ENCODE measurements at regions not wholly inside any gene's neighbourhood (a gene's known extent, or its start where the extent isn't known, plus 50 kb on each side); places are given as distances from the start of the nearest gene placed in this dataset.

DNA sequence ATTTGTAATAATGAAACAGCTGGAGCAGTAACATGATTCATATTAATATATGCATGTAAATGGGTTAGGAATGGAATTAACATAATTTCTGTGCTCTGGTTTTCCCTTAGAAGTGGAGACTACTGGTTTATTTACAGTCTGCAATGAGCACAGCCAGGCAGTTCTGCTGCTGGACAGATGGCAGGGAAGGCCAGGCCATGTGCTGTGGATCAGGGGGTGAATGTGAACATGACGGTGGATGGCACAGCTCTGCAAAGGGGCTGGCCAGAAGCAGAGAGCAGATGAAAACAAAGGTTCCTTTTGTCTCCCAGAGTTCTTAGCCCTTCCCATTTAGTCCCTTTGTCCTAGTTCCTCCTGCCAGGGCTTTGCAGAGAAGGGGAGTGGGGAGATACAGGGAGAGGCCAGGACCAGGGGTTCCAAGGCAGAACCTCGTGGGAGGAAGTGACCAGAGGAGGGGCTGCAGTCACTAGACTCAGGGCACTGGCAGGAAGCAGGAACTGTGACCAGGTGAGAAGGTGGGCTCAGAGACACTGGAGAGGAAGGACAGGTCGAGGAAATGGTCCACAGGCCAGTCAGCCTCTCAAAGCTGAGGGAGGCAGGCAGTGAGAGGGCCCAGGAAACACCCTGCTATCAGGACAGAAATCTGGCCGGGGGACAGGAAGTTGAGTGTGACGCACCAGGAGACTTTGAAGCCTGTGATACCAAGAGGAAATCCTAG, 112.9 kb upstream of the ATP8B1 start:
- no peak for DNase-seq (ENCODE audit: low read depth)

DNA sequence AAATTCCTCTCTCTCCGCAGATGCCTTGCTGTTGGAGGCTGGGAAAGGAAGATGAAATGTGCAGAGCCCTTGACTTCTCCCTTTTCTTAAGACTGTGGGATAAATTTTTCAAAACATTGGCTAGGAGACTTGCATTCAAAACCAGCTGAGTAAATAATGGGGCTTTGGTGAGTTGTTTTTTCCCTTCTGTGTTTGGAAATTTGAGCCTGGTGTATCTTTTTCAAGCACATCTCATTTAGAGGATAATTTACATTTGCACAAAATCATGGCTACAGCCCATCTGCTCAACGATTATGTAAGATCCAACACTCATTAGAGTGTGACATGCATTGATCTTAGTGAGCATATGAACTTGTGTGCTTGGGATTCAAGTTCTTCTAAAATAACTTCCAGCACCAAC, 112.1 kb upstream of the ATP8B1 start:
- DNase-seq (ENCODE audit: low read depth), result no peak

DNA sequence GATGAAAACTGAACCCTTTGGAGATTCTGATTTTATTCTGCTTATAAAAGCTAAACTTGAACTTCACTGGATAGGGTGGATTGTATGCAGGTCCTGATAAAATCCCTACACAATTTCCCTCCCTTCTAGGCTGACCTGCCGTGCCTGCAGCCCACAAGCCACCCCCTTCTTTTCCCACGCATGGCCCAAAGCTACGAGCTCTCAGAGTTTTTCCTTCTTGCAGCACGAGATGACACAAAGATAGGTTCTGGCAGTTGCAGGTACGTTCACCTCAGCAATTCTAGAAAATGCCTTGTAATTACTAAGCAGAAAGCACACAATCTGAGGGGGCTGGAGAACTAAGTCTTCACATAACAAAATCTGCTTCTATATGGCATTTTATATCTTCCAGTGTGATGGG, 110.6 kb upstream of the ATP8B1 start:
- no peak for DNase-seq (ENCODE audit: low read depth)

DNA sequence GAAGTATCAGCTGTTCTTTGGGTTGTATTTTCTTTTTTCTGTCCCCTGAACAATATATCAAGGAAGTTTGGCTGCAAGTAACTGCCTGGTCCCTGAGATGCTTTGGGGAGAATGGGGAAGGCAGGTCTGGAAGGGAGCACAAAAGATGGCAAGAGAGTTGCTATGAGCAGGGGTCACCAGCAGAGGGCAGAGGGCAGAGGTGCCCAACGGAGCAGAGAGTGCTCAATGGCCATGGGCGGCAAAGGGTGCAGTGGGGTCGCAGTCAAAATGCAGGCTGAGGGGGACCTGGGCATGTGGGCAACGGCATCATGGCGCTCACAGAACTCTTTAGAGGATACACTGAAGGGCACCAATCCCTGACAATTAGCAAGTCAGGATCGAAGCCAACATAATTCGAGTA, 107.7 kb upstream of the ATP8B1 start:
- peak; percentile 3 for DNase-seq (ENCODE audit: low read depth)

DNA sequence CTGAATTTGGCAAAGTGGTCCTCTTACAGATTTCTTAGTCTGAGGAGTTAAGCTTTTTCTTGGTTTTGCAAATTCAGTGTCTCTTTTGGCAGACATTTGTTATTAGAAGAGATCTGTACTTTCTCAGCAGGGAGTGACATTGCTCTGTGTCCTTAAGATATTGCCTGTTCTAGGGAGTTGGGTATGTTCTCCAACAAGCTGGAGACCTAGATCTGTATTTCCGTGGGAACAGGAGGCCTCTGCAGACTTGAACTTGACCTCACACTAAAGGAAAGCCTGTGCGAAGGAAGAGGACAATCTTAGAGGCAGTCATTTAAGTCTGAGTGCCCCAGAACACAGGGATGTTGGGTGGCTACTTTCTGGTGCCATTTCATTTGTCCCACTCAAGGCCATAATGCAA, 107.0 kb upstream of the ATP8B1 start:
- DNase-seq (ENCODE audit: low read depth), result no peak

DNA sequence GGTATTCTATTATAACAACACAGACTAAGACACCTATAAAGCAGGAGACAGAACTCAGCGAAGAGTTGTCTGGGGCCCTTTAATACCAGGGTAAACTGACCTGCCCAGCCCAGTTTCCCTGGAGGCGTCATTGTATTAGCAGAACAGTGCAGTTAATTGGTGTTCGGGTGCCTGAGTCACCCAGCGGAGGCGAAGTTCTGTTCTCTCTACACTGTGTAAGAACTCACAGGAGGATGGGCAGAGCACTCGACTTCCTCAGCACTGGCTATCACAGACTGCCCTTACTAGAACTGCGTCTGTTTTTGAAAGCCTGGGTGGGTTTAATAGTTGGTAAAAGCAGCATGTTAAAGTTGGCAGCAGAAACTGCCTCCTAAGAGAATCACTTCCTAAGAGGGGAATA, 106.5 kb upstream of the ATP8B1 start:
- DNase-seq (ENCODE audit: low read depth), result no peak

DNA sequence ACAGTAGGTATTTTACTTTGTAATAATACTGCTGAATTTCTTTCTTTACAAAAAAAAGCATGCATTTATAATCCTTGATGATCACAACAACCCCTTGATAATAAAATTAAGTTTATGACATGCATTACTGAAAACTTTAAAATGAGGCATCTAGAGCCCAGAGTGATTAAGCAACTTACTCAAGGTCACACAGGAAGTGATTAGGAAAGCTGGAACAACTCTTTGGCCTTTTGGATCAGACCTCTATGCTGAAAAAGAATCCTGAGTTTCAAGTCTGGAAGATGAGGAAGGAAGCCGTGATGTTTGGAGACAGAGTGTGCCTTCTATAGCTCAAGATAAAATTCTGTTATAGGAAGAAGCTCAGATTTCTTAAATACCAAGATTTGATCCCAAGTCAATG, 105.0 kb upstream of the ATP8B1 start:
- no peak for DNase-seq (ENCODE audit: low read depth)

DNA sequence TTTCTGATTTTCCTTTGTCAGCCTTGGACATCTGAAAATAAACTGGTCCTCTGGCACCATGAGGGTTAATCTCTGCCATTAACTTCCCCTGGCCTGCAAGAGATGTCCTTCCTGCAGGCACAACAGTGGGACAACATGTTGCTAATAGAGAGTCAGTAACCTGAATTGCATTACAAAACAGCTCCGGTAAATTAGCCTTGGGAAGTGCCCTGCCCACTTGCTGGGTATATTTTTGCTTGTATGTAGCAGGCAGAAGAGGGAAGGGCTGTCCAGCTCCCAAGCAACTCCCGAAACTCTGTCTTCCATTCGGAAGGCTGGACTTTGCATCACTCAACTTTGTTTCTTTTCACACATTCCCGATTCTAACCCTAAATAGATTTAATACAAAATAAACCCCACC, 104.4 kb upstream of the ATP8B1 start:
- DNase-seq (ENCODE audit: low read depth), result no peak

DNA sequence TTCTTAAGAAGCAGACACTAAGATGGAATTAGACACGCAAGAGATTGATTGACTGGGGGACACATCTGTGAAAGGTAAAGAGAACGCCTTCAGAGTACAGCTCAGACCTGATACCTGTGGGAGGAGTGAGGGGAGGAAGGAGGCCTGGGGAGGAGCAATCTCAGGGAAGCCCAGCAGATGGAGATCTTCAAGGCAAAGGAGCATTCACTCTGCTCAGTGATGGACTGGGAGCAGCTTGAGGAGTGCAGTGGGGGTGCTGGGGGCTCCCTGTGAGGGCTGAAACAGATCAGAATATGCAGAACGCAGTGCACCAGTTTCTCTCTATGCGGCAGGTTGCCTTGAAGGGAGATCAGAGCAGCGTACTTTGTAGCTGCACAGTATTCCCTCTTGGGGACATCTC, 103.7 kb upstream of the ATP8B1 start:
- no peak for DNase-seq (ENCODE audit: low read depth)

DNA sequence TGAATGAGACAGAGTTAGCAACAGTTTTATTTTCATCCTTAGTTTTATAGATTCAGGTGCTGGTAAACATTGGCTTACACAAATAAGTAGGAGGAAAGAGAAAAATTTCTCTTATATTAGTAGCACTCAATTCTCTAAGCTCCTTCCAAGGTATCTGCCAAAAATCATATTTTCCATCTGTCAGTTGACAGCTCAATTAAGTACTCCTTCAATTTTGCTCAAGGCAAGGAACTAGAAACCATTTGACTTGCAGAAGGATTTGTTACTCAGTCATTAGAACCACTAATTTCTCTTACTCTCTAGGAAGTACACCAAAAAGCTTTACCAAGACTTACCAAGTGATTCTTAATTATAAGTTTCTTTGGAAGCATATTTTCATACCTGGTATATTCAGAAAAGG, 101.4 kb upstream of the ATP8B1 start:
- DNase-seq (ENCODE audit: low read depth), result no peak

DNA sequence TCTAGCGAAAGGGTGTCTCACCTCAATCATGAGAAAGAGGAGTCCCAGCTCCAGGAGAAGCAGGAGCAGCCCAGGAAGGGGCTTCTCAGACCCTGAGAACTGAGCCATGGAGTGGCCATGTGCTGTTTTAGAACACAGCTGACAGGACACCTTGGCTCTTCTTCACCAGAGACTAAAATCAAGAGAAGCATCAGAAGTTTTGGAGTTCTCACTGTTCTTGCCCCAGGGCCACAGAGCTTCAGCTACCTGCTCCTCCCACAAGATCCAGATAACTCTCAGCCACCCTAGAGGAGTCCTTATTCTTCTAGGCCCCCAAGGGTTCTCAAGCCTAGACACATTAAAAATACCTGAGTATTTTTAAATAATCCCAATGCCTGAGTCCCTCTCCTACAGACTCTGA, 99.6 kb upstream of the ATP8B1 start:
- no peak for DNase-seq (ENCODE audit: low read depth)

DNA sequence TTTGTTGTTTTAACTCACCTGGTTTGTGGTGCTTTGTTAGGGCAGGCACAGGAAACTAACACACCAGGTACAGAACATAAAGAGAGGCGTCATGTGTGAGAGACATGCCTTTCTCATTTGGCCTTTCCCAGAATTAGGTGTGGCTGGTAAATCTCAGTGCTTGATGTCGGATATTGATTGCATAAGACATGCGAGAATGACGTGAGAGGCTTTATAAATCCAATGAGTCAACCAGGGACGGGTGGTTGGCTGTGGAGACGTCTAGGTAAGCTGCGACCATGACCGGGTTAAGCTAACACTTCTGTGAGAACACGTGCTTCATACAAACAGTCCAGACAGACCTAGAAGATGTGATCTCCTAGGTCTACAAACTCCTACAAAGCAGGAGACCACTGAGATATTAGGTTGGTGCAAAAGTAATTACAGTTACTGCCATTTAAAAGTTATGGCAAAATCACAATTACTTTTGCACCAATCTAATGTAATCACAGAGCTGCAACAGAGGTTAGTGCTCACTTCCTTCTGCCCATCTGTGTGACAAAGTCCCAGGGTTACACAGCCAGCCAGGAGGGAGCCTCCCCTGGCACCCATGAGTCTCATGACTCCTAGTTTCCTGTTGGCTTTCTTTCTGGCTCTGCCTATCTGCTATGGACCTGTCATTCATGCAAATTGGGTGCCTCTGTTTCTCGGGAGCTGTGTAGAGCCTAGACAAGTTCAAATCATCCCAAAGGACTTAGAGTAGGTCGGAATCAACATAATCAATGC, 98.9 kb upstream of the ATP8B1 start:
- no peak for DNase-seq (ENCODE audit: low read depth)

DNA sequence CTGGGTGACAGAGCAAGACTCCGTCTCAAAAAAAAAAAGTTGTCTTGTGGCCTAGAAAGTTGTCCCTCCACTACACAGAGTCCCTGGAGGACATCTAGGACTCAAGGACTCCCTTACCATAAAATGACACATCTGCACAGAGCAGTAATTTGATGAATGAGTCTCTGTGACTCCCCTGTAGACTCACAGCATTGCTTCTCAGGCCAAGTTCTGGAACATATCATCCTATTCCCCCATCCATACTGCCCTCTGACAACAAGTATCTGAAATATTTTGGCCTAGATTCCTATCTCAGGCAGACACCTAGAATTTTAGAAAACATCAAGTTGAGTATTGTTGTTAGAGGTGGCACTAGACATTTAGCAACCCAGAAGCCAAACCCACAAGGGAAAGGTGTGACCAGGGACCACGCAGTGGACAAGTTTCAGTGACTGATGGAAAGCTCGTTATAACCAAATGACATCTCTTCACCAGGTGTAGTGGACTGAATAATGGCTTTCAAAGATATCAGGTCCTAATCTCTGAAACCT, 97.9 kb upstream of the ATP8B1 start:
- no peak for DNase-seq (ENCODE audit: low read depth)

DNA sequence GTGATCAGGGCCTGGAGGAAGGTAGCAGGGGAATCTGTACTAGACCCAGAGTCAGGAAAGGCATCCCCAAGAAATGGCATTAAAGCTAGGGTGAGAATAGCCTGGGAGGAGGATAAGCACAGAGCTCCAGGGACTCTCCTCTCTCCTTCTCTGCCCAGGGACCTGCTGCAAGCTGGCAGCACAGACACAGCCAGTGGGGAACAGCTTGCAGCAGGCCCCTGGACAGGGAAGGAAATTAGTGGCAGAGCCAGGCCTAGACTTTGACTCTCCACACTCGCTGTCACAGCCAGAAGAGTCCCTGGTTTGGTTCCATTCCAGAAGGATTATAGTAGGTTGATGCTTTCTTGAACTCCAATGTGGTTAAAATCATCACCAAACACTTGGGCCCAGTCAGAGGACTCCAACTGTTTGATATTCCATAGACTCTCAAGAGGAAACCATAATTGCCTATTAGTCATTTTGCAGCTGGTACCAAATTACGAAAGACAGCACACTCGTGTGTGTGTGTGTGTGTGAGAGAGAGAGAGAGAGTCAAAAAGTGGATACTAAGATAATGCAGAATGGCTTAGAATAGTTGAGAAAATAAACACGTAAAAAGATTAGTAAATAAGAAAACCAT, 95.5 kb upstream of the ATP8B1 start:
- no peak for DNase-seq (ENCODE audit: low read depth)

DNA sequence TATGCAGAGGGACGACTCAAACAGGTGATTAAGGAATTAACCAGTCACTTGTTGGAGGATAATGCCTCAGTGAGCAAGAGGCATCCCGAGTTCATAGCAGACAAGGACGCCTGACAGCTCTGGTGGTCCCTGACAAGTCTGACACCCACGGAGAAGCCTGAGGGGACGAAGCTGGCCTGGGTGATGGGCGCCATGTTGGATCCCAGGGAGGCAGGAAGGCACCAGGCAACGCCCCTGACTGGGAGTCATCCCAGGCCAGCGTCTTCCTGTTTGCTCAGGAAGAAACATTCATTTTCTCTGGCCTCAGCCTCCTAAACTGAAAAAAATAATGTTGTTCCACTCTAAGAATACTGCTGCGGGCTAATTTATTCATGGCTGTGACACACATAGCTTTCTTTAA, 92.1 kb upstream of the ATP8B1 start:
- DNase-seq (ENCODE audit: low read depth), result no peak

DNA sequence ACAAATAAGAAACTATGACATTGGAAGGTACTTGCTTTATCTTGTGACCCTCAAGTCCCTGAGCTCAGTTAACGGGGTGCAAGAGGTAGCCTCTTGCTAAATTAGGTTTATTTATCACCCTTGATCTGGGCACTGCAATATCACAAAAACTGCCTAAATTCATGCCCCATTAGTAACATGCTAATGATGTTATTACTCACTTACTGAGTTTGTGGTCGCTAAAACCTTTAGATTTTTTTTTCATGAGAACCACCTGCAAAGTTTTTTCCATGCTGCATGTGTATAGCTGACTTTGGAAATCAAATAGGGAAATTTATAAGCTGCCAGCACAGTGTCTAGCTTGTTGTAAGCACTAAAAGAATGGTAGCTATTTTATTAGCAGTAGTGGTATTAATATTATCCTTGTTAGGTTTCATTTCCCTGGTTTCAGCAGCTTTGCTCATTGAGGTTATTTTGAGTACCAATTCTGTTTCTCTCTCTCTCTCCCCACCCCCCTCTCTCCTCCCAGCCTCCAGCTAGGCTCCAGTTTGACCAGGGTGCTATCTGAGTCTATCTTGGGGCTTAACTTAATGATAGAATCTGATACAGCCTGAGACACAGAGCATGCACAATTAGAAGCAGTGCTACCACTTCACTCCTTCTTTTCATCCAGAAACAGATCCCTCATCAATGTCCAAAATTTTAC, 88.7 kb upstream of the ATP8B1 start:
- DNase-seq (ENCODE audit: low read depth), result no peak

DNA sequence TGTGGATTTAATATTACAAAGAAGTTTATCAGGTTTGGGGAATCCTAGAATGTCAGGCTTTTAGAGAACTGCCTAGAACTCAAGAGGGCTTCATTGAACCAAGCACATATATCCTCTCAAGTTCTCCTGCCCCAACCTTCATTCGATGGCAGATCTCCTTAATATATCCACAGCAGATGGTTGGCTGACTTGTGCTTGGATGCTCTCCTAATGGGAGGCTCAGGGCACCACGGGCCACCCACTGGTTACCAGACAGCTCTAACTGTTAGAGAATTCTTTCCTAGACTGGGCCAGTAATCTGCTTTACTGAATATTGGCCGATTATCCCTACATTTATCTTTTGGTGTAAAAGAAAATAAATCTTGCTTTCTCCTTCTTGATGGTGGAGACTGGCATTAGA, 87.2 kb upstream of the ATP8B1 start:
- DNase-seq (ENCODE audit: low read depth), result no peak

DNA sequence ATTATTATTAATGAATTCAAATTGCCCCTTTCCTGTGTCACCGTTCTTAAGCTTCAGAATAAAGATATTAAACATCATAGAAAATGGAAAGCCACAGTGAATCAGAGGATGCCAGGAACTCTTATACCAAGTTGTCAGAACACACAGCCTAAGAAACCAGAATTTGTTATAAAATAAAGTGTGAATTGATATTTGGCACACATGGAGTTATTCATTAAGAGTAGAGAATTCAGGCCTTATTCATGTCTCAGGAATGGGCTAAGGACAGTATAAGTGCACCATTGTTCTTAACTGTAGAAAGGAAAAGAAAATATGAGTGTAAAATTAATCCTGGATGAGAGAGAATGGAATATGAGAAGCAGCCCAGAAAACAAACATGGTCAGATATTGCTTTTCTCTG, 86.7 kb upstream of the ATP8B1 start:
- DNase-seq (ENCODE audit: low read depth), result no peak

DNA sequence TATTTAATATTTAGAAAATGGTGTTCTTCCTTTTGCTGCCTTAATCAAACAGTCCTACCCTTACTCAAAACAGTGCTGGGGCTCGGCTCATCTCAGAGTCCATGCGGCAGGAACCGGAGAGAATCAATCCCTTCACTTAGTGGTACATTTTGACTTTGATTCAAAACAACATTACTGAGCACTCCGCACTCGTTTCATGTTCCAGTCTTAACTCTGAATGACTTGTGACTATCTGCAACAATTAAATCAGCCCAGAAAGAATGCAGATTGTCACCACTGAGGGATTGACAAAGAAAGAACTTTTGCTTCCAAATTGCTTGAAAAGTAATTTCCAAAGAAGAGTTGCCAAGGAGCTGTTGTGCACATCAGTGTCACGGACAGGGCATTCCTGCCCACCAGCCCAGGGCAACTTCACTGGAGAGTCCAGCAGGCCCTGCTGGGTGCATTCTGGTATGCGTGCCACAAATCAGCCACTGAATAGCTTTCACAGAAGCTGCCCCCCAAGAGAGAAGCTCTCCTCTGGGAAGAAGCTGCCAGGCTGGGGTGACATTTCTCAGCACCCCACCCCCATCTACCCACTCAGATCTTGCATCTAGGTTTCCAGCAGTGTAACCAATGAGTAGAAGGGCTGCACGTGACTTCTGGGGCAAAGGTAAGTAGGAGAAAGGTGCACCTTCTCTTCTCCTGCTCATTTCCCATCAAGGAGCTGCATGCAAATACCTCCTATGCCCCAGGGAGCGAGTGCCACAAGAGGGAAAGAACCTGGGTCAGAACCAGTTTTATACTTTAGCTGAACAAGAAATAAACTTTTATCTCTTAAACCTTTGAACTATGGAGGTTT, 84.6 kb upstream of the ATP8B1 start:
- no peak for DNase-seq (ENCODE audit: low read depth)

DNA sequence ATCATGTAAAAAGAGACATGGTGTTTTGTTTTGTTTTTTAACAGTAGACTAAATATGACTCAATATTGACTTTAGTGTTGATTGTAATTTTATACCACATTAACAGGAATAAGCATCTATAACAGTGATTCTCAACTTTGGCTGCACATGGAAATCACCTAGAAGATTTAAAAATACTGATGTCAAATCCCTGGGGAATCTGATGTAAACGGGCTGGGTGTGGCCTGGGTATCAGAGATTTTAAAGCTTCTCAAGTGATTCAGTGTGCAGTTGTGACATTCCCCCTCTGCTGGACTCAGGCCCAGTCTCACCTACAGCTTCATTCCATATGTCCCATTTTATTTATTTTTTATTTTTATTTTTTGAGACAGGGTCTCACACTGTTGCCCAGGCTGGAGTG, 82.8 kb upstream of the ATP8B1 start:
- DNase-seq (ENCODE audit: low read depth), result no peak

DNA sequence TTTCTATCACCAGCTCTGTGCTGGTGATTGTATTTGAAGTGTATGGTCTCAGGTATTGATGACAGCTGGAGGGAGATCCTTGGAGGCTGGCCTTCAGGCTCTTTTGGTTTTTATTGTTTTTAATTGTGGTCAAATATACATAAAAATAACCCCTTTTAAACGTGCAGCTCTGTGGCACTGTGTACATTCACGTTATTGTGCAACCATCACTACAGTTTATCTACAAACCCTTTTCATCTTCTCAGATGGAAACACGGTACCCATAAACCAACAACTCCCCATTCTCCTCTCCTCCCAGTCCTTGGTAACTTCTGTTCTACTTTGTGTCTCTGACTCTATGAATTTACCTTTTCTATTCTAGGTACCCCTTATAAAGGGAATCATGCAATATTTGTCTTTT, 79.3 kb upstream of the ATP8B1 start:
- DNase-seq (ENCODE audit: low read depth), result no peak

Data from activated T-cell treated with anti-CD3 and anti-CD28 coated beads for 48 hours (primary cell).